ENCODE measurements at regions not wholly inside any gene's neighbourhood (a gene's known extent, or its start where the extent isn't known, plus 50 kb on each side); places are given as distances from the start of the nearest gene placed in this dataset.

GRCh38 chr1:4269952-4270570, 370.0 kb upstream of the C1orf174 start:
- TF ChIP-seq, protein P1, sequence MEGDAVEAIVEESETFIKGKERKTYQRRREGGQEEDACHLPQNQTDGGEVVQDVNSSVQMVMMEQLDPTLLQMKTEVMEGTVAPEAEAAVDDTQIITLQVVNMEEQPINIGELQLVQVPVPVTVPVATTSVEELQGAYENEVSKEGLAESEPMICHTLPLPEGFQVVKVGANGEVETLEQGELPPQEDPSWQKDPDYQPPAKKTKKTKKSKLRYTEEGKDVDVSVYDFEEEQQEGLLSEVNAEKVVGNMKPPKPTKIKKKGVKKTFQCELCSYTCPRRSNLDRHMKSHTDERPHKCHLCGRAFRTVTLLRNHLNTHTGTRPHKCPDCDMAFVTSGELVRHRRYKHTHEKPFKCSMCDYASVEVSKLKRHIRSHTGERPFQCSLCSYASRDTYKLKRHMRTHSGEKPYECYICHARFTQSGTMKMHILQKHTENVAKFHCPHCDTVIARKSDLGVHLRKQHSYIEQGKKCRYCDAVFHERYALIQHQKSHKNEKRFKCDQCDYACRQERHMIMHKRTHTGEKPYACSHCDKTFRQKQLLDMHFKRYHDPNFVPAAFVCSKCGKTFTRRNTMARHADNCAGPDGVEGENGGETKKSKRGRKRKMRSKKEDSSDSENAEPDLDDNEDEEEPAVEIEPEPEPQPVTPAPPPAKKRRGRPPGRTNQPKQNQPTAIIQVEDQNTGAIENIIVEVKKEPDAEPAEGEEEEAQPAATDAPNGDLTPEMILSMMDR (IDR thresholded peaks at IDR 0.05), result no peak
- Histone ChIP-seq H3K9me3 (no peaks in the 10 kb centered on the region), H3K4me1 (no peaks in the 10 kb centered on the region), H3K36me3 (no peaks in the 10 kb centered on the region), H3K27ac (no peak overlapping the region), H3K27me3 (ENCODE audit: low read depth) (peaks cover 11% of the 10 kb centered on the region), H3K4me3 (no peak overlapping the region)
- intact Hi-C loops (cut with DNase I), result no loop called here
- no peak for DNase-seq
- no peak for ATAC-seq

- intact Hi-C loops (cut with DNase I), result no loop called here
- ATAC-seq, result no peak
Observed at GRCh38 chr1:4270651-4271337, 370.7 kb upstream of the C1orf174 start.

GRCh38 chr1:4271338-4271998, 371.4 kb upstream of the C1orf174 start:
- no peak for ATAC-seq
- no peak for DNase-seq
- TF ChIP-seq, protein P1 (IDR thresholded peaks at IDR 0.05), result no peak
- no peak overlapping the region for H3K27ac ChIP-seq
- H3K36me3 ChIP-seq, result no peaks in the 10 kb centered on the region
- intact Hi-C loops (cut with DNase I), result no loop called here
- no peaks in the 10 kb centered on the region for H3K9me3 ChIP-seq
- H3K4me1 ChIP-seq, result no peaks in the 10 kb centered on the region
- H3K4me3 ChIP-seq, result no peak overlapping the region
- peaks cover 11% of the 10 kb centered on the region for H3K27me3 ChIP-seq (ENCODE audit: low read depth)

More at GRCh38 chr1:4270651-4271337, 370.7 kb upstream of the C1orf174 start:
- Histone ChIP-seq H3K9me3 (no peaks in the 10 kb centered on the region), H3K4me3 (no peak overlapping the region), H3K27ac (no peak overlapping the region), H3K4me1 (no peaks in the 10 kb centered on the region), H3K27me3 (ENCODE audit: low read depth) (peaks cover 11% of the 10 kb centered on the region), H3K36me3 (no peaks in the 10 kb centered on the region)
- TF ChIP-seq, protein P1 (IDR thresholded peaks at IDR 0.05), result no peak
- no peak for DNase-seq

GRCh38 chr1:4272568-4272967, 372.5 kb upstream of the C1orf174 start:
- ATAC-seq, result no peak
- TF ChIP-seq, protein P1 (IDR thresholded peaks at IDR 0.05), result no peak

DNA sequence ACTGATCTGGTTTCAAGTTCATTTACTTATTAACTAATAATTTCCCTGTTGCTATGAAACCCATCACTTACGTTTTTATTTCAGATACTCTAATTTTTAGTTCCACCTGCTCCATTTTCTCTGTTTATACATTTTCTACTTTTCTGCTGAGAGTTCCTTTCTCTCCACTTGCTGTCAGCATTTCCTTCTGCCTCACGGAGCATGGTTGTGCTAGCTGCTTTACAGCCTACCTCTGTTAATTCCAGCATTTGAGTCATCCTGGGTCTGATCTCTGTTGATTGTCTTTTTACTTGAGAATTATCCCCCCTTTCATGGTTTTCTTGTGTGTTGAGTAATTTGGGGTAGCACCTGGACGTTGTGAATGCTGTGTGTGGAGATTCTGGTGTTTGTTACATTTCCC, 373.2 kb upstream of the C1orf174 start:
- TF ChIP-seq, protein P1 (IDR thresholded peaks at IDR 0.05), result no peak
- no peak for DNase-seq

More at GRCh38 chr1:4272568-4272967, 372.5 kb upstream of the C1orf174 start:
- Histone ChIP-seq H3K4me1 (no peaks in the 10 kb centered on the region), H3K36me3 (no peaks in the 10 kb centered on the region), H3K27ac (no peak overlapping the region), H3K27me3 (ENCODE audit: low read depth) (peaks cover 3% of the 10 kb centered on the region), H3K9me3 (peaks cover 3% of the 10 kb centered on the region), H3K4me3 (no peak overlapping the region)
- intact Hi-C loops (cut with DNase I), result no loop called here
- no peak for DNase-seq

More for the DNA sequence above, 373.2 kb upstream of the C1orf174 start:
- intact Hi-C loops (cut with DNase I), result no loop called here
- Histone ChIP-seq H3K9me3 (peaks cover 10% of the 10 kb centered on the region), H3K36me3 (no peaks in the 10 kb centered on the region), H3K27me3 (ENCODE audit: low read depth) (peaks cover 3% of the 10 kb centered on the region), H3K4me3 (no peak overlapping the region), H3K4me1 (no peaks in the 10 kb centered on the region), H3K27ac (no peak overlapping the region)
- ATAC-seq, result no peak

All from lower lobe of right lung (tissue), 2 donors.